K562 (cell line): ENCODE measurements at regions not wholly inside any gene's neighbourhood (a gene's known extent, or its start where the extent isn't known, plus 50 kb on each side); places are given as distances from the start of the nearest gene placed in this dataset.

Experiments
- ATAC-seq: fragments of 200-7000 bp; cut with Tn5 transposase; 3 replicates; pipeline ENCODE4 v1.9.1; 2020; ENCODE audit warnings: moderate library complexity
- BruUV-seq: library from RNA; stranded (reverse); fragments of 400-500 nt; replicated peaks from 2 replicates; lab custom pipeline; 2021; lab: Mats Ljungman, UMichigan
- CTCF ChIA-PET: fragments of 300-600 bp; formaldehyde crosslinking; extraction: SDS; loops from one replicate; lab custom pipeline; 2021; ENCODE audit warnings: low intra/inter-chr PET ratio; lab: Yijun Ruan, JAX
- POLR2A ChIA-PET: fragments of 300-600, 350-650 bp; sonication (Branson Sonifier 250); formaldehyde crosslinking; extraction: SDS; loops from one replicate; lab custom pipeline; 2021; ENCODE audit warnings: antibody characterized with exemption, inconsistent platforms; lab: Yijun Ruan, JAX
- DNase-seq, 4 experiments: peaks; one replicate each; pipeline versions ENCODE4 v3.0.0 to v3.0.0-alpha.2; 2011 to 2018; ENCODE audit warnings: low spot score in 3 of 4, mixed read lengths in 3 of 4; ENCODE audit errors: extremely low read depth in 1 of 4
- FAIRE-seq: peaks from 2 replicates; lab custom pipeline; 2011; peaks lifted over from hg19 to GRCh38; lab: Jason Lieb, UNC
- H2AFZ ChIP-seq: 2 replicates; pipeline ENCODE4 v1.6.0; 2011; ENCODE audit warnings: low read depth, low read length, control low read depth, inconsistent platforms
- H3K27ac ChIP-seq: fragments of 200-600 bp; 3 replicates; pipeline ENCODE4 v1.8.0; 2011; ENCODE audit warnings: low read depth, mild to moderate bottlenecking, control low read depth, inconsistent platforms, low read length, moderate library complexity, mixed read lengths; ENCODE audit errors: extremely low read depth
- H3K27me3 ChIP-seq, 2 experiments: fragments of 300-600 bp in 1 of 2; 2 replicates in 1 of 2; 3 replicates in 1 of 2; pipeline versions ENCODE4 v1.6.0 to v1.8.0; 2011; ENCODE audit warnings: inconsistent platforms in 2 of 2, low read length in 2 of 2, mild to moderate bottlenecking in 1 of 2, mixed read lengths in 1 of 2, moderate library complexity in 1 of 2; ENCODE audit not compliant: control insufficient read depth in 2 of 2, insufficient read depth in 2 of 2
- H3K36me3 ChIP-seq: fragments of 300-600 bp; 3 replicates; pipeline ENCODE4 v1.8.0; 2011; ENCODE audit warnings: mild to moderate bottlenecking, low read length, inconsistent platforms; ENCODE audit not compliant: control insufficient read depth, insufficient read depth
- H3K4me1 ChIP-seq, 2 experiments: fragments of 200-600 bp in 1 of 2; replicated peaks in 1 of 2; 2 replicates in 1 of 2; 3 replicates in 1 of 2; pipeline versions ENCODE4 v1.5.1 to v1.8.0; 2011; ENCODE audit warnings: inconsistent platforms in 2 of 2, low read length in 2 of 2, mild to moderate bottlenecking in 1 of 2, mixed read lengths in 1 of 2, moderate library complexity in 1 of 2; ENCODE audit not compliant: control insufficient read depth in 2 of 2, insufficient read depth in 2 of 2
- H3K4me2 ChIP-seq: 2 replicates; pipeline ENCODE4 v1.6.1; 2011; ENCODE audit warnings: low read length, control low read depth, inconsistent platforms, mixed read lengths; ENCODE audit not compliant: insufficient read depth
- H3K4me3 ChIP-seq: fragments of 200-600 bp; sonication (generic), shearing (Covaris generic); 2 replicates; pipeline ENCODE4 v1.5.1; 2016; ENCODE audit warnings: control low read depth, inconsistent platforms
- H3K79me2 ChIP-seq: fragments of 200-600 bp; 3 replicates; pipeline ENCODE4 v1.8.0; 2011; ENCODE audit warnings: low read length, inconsistent platforms; ENCODE audit not compliant: control insufficient read depth, insufficient read depth
- H3K9ac ChIP-seq, 2 experiments: 2 replicates each; pipeline versions ENCODE4 v1.6.0 to v1.6.1; 2011; ENCODE audit warnings: low read depth in 2 of 2, low read length in 2 of 2, control low read depth in 1 of 2, inconsistent platforms in 1 of 2, mild to moderate bottlenecking in 1 of 2, mixed read lengths in 1 of 2; ENCODE audit not compliant: insufficient read depth in 1 of 2
- H3K9me1 ChIP-seq: one replicate; pipeline ENCODE4 v1.6.0; 2011; ENCODE audit warnings: inconsistent platforms, mild to moderate bottlenecking, low read length, moderate library complexity; ENCODE audit not compliant: control insufficient read depth, insufficient read depth
- H3K9me3 ChIP-seq: replicated peaks from 2 replicates; pipeline ENCODE4 v1.5.1; 2011; ENCODE audit warnings: low read depth, low read length, inconsistent platforms; ENCODE audit not compliant: control insufficient read depth, insufficient read depth
- H4K20me1 ChIP-seq: replicated peaks from 2 replicates; pipeline ENCODE4 v1.6.1; 2011; ENCODE audit warnings: low read length, inconsistent platforms, mixed read lengths; ENCODE audit not compliant: control insufficient read depth, insufficient read depth
- CEBPZ ChIP-seq: fragments of 150-350 bp; IDR thresholded peaks from 2 replicates; pipeline ENCODE4 v1.6.1; 2014; ENCODE audit warnings: low read depth, mild to moderate bottlenecking, low read length, borderline replicate concordance
- CREB3 ChIP-seq: fragments of 450-650 bp; conservative IDR thresholded peaks from 2 replicates; pipeline ENCODE4 v1.6.1; 2016; ENCODE audit warnings: missing genetic modification characterization, low read depth, mild to moderate bottlenecking, missing compliant biosample characterization, moderate library complexity
- CSDE1 ChIP-seq, 2 experiments: fragments of 450-650 bp; IDR thresholded peaks; 2 replicates each; pipeline ENCODE4 v1.6.1; 2016; ENCODE audit warnings: mild to moderate bottlenecking in 1 of 2
- ELF2 ChIP-seq: fragments of 250-450 bp; sonication (Bioruptor Pico); IDR thresholded peaks from 2 replicates; pipeline ENCODE4 v1.5.0; 2021; ENCODE audit warnings: mild to moderate bottlenecking
- EZH2 ChIP-seq: IDR thresholded peaks from 2 replicates; pipeline ENCODE4 v1.6.1; 2012; ENCODE audit warnings: low read depth, mild to moderate bottlenecking, inconsistent platforms, low read length, borderline replicate concordance
- HMBOX1 ChIP-seq: sonication (generic); IDR thresholded peaks from 2 replicates; pipeline ENCODE4 v1.6.1; 2016
- MCM7 ChIP-seq, 2 experiments: fragments of 450-650 bp; IDR thresholded peaks; 2 replicates each; pipeline ENCODE4 v1.6.1; 2016 to 2018
- MNT ChIP-seq, 2 experiments: fragments of 450-650 bp; conservative IDR thresholded peaks; 2 replicates each; pipeline ENCODE4 v1.6.1; 2017; ENCODE audit warnings: mild to moderate bottlenecking in 2 of 2, moderate library complexity in 2 of 2
- RBM14 ChIP-seq: fragments of 200-400 bp; formaldehyde crosslinking; IDR thresholded peaks from 2 replicates; pipeline ENCODE4 v1.6.1; 2018; ENCODE audit warnings: low read depth, mild to moderate bottlenecking, low read length, moderate library complexity, borderline replicate concordance; ENCODE audit not compliant: insufficient read depth
- RBM39 ChIP-seq: fragments of 200-400 bp; formaldehyde crosslinking; optimal IDR thresholded peaks from 2 replicates; pipeline ENCODE3; 2018; ENCODE audit warnings: low read depth, low read length
- TAF7 ChIP-seq: fragments of 450-650 bp; IDR thresholded peaks from 2 replicates; pipeline ENCODE4 v1.6.1; 2016; ENCODE audit warnings: missing genetic modification characterization, missing compliant biosample characterization
- ZNF584 ChIP-seq: fragments of 200-800 bp; sonication (Bioruptor generic); IDR thresholded peaks from 2 replicates; pipeline ENCODE4 v1.6.1; 2016; ENCODE audit warnings: low read depth, mild to moderate bottlenecking, missing genetic modification characterization, missing compliant biosample characterization
- ZNF75A ChIP-seq: fragments of 450-650 bp; formaldehyde crosslinking; IDR thresholded peaks from 2 replicates; pipeline ENCODE4 v1.4.0; 2020; ENCODE audit warnings: mild to moderate bottlenecking
- WGBS: fragments of 100-300 bp; shearing (Covaris generic); methylation state at CpG from one replicate; pipeline ENCODE4 v1.1.6; 2016; ENCODE audit warnings: low coverage, mixed read lengths; ENCODE audit not compliant: insufficient coverage; ENCODE audit errors: missing lambda C conversion rate; 5-methylcytosine and 5-hydroxymethylcytosine counted together
- in situ Hi-C: fragments of 300-500 bp; cut with MboI; formaldehyde crosslinking; loops from 4 replicates; pipeline ENCODE4 v1.15.0; 2018; ENCODE audit warnings: inconsistent platforms, mixed read lengths
- intact Hi-C: fragments of 100-400 bp; cut with micrococcal nuclease; formaldehyde crosslinking; loops from 2 replicates; pipeline ENCODE4 v1.14.2; 2022

DNA sequence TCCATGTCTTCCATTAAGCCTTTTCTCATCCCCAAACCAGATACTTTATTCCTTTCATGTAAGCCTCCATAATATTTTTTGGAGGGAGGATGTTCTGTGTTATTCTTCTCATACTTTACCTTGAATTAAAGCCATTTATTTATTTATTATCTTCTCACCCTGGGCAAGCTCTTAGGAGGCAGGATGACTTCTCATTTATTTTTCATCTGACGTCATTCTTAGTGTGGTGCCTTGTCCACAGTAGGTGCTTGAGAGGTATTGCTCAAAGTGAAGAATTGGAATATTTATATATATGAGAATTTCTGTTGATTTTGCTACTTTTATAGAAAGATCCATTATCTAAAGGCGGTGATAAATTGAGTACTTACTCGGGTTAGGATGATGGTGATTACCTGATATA lies 458.3 kb upstream of the ACTBL2 start (continued):
- no peak for TF ChIP-seq MNT (conservative IDR thresholded peaks at IDR 0.05)
- no peak for TF ChIP-seq ELF2 (CRISPR knock-in tag)

DNA sequence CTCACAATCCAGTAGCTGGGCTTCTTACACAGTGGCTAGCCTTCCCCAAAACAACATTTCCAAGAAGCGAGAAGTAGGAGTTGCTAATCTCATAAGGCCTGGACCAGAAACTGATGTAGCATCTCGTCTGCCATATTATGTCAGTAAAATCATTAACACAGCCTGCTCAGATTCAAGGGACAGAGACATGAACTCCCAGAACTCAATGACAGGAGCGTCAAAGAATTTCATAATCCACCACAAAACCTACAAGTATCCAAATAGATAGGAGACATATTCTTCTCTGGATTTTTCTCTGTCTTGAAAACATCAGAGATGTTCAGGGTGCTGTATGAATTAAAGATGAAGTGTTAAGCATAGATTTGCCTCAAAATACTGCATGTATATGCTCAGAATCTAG lies 457.6 kb upstream of the ACTBL2 start:
- H3K79me2 ChIP-seq, result no peaks in the 10 kb centered on the region
- DNase-seq (no peak), FAIRE-seq (no peak), ATAC-seq (no peak)
- intact Hi-C loops, result no loop called here
- H3K4me1 ChIP-seq, result no peaks in the 10 kb centered on the region; a peak in 2 of 5 replicates
- ChIA-PET CTCF (no interaction called here), POLR2A (no interaction called here)
- 1% methylated on average over 3 of the region's 3 CpGs for WGBS
- no peaks in the 10 kb centered on the region for H4K20me1 ChIP-seq
- H2AFZ ChIP-seq, result peak overlapping the region; percentile 62; the same call in 1 of the 2 replicates
- no peak overlapping the region for H3K9ac ChIP-seq
- H3K27ac ChIP-seq, result no peak overlapping the region
- no peaks in the 10 kb centered on the region for H3K27me3 ChIP-seq
- BruUV-seq, result no TSS peak
- no peaks in the 10 kb centered on the region for H3K9me1 ChIP-seq
- no peak overlapping the region for H3K4me3 ChIP-seq
- H3K4me2 ChIP-seq, result no peak overlapping the region
- H3K9me3 ChIP-seq, result no peaks in the 10 kb centered on the region
- in situ Hi-C loops, result no loop called here
- H3K36me3 ChIP-seq, result no peaks in the 10 kb centered on the region
- no peak for TF ChIP-seq HMBOX1
- TF ChIP-seq MCM7 (IDR thresholded peaks at IDR 0.05), result no peak
- TF ChIP-seq CREB3, result no peak
- no peak for TF ChIP-seq ZNF75A
- no peak for TF ChIP-seq CSDE1 (IDR thresholded peaks at IDR 0.05)
- no peak for TF ChIP-seq RBM39
- no peak for TF ChIP-seq EZH2
- no peak for TF ChIP-seq TAF7 (tag)
- TF ChIP-seq RBM14, result no peak
- no peak for TF ChIP-seq ZNF584
- TF ChIP-seq CEBPZ, result no peak
